Neuronal stem cell (in vitro differentiated cells): ENCODE measurements at regions not wholly inside any gene's neighbourhood (a gene's known extent, or its start where the extent isn't known, plus 50 kb on each side); places are given as distances from the start of the nearest gene placed in this dataset.

Source experiments
- DNase-seq: peaks from one replicate; pipeline ENCODE4 v3.0.0-alpha.2; 2013; ENCODE audit warnings: low spot score
- H2AFZ ChIP-seq: one replicate; pipeline ENCODE4 v1.6.1; 2013; ENCODE audit warnings: mild to moderate bottlenecking, low read length, inconsistent platforms
- H2AK5ac ChIP-seq: 2 replicates; pipeline ENCODE4 v1.6.1; 2013; ENCODE audit warnings: low read depth, mild to moderate bottlenecking, inconsistent platforms, low read length, moderate library complexity, mixed read lengths
- H2BK120ac ChIP-seq: 2 replicates; pipeline ENCODE4 v1.6.1; 2013; ENCODE audit warnings: low read depth, mild to moderate bottlenecking, inconsistent platforms, low read length, moderate library complexity, mixed read lengths
- H2BK12ac ChIP-seq: one replicate; pipeline ENCODE4 v1.6.1; 2013; ENCODE audit warnings: low read length, inconsistent platforms
- H2BK15ac ChIP-seq: 2 replicates; pipeline ENCODE4 v1.6.1; 2013; ENCODE audit warnings: mild to moderate bottlenecking, low read length, inconsistent platforms, mixed read lengths
- H2BK5ac ChIP-seq: one replicate; pipeline ENCODE4 v1.6.1; 2013; ENCODE audit warnings: inconsistent platforms, mild to moderate bottlenecking, low read length, moderate library complexity
- H3K14ac ChIP-seq: one replicate; pipeline ENCODE4 v1.6.1; 2013; ENCODE audit warnings: low read length, inconsistent platforms
- H3K18ac ChIP-seq: 2 replicates; pipeline ENCODE4 v1.6.1; 2013; ENCODE audit warnings: low read length, inconsistent platforms
- H3K23ac ChIP-seq: 2 replicates; pipeline ENCODE4 v1.6.1; 2013; ENCODE audit warnings: low read depth, mild to moderate bottlenecking, mixed read lengths, low read length, inconsistent platforms; ENCODE audit not compliant: poor library complexity
- H3K27ac ChIP-seq: replicated peaks from 3 replicates; pipeline ENCODE4 v1.5.1; 2013; ENCODE audit warnings: low read length, inconsistent platforms
- H3K27me3 ChIP-seq, 3 experiments: 2 replicates each; pipeline ENCODE4 v1.6.1; 2013; ENCODE audit warnings: low read length in 3 of 3, mild to moderate bottlenecking in 2 of 3, inconsistent platforms in 1 of 3, low read depth in 1 of 3, mixed read lengths in 1 of 3, moderate library complexity in 1 of 3; ENCODE audit not compliant: control insufficient read depth in 3 of 3, insufficient read depth in 3 of 3
- H3K36me3 ChIP-seq, 2 donors: replicated peaks in 1 of 2; 2 replicates each; pipeline ENCODE4 v1.6.1; 2013; ENCODE audit warnings: low read length in 2 of 2; ENCODE audit not compliant: control insufficient read depth in 2 of 2, insufficient read depth in 2 of 2
- H3K4ac ChIP-seq: 2 replicates; pipeline ENCODE4 v1.6.1; 2013; ENCODE audit warnings: inconsistent platforms, mild to moderate bottlenecking, low read length, moderate library complexity
- H3K4me1 ChIP-seq, 2 donors: 1 replicate in 1 of 2; 2 replicates in 1 of 2; pipeline ENCODE4 v1.6.1; 2013; ENCODE audit warnings: low read length in 2 of 2, low read depth in 1 of 2; ENCODE audit not compliant: control insufficient read depth in 2 of 2, insufficient read depth in 1 of 2
- H3K4me2 ChIP-seq: one replicate; pipeline ENCODE4 v1.6.1; 2013; ENCODE audit warnings: mild to moderate bottlenecking, low read length, inconsistent platforms; ENCODE audit not compliant: insufficient read depth, poor library complexity, severe bottlenecking
- H3K4me3 ChIP-seq, 2 donors: 2 replicates each; pipeline ENCODE4 v1.5.1; 2013; ENCODE audit warnings: low read length in 2 of 2, mild to moderate bottlenecking in 2 of 2, inconsistent platforms in 1 of 2, moderate library complexity in 1 of 2
- H3K79me1 ChIP-seq: one replicate; pipeline ENCODE4 v1.6.1; 2013; ENCODE audit warnings: low read depth, mild to moderate bottlenecking, inconsistent platforms, low read length, moderate library complexity
- H3K9ac ChIP-seq: one replicate; pipeline ENCODE4 v1.6.1; 2013; ENCODE audit warnings: mild to moderate bottlenecking, low read depth, low read length, inconsistent platforms; ENCODE audit not compliant: poor library complexity
- H3K9me3 ChIP-seq, 2 donors: replicated peaks in 1 of 2; 2 replicates each; pipeline versions ENCODE3 to v1.6.1; 2013; ENCODE audit warnings: low read length in 2 of 2, mild to moderate bottlenecking in 2 of 2, inconsistent platforms in 1 of 2, low read depth in 1 of 2, mixed read lengths in 1 of 2, moderate library complexity in 1 of 2; ENCODE audit not compliant: control insufficient read depth in 2 of 2, insufficient read depth in 1 of 2
- H4K8ac ChIP-seq: one replicate; pipeline ENCODE4 v1.6.1; 2013; ENCODE audit warnings: low read depth, mild to moderate bottlenecking, inconsistent platforms, low read length, moderate library complexity
- H4K91ac ChIP-seq: one replicate; pipeline ENCODE4 v1.6.1; 2013; ENCODE audit warnings: low read length, low read depth, mild to moderate bottlenecking, inconsistent platforms; ENCODE audit not compliant: poor library complexity
- WGBS, 2 donors: extraction: QIAGEN DNeasy Blood & Tissue Kit; methylation state at CpG; one replicate each; pipeline ENCODE4 v1.1.7; 2013; ENCODE audit warnings: missing lambda C conversion rate in 2 of 2, mixed read lengths in 1 of 2; ENCODE audit not compliant: insufficient read length in 2 of 2, insufficient replicate concordance in 1 of 2; ENCODE audit errors: extremely low coverage in 2 of 2; 5-methylcytosine and 5-hydroxymethylcytosine counted together

GRCh38 chr9:105187781-105188180, 56.7 kb upstream of the SLC44A1 start:
- Histone ChIP-seq H3K36me3 (no peaks in the 10 kb centered on the region), H3K27me3 (no peaks in the 10 kb centered on the region), H2AFZ (no peak overlapping the region), H3K14ac (no peak overlapping the region), H3K23ac (no peak overlapping the region), H3K4me2 (no peak overlapping the region), H2AK5ac (no peak overlapping the region), H2BK120ac (no peak overlapping the region), H3K18ac (no peak overlapping the region), H3K9ac (no peak overlapping the region), H3K4me1 (no peaks in the 10 kb centered on the region), H2BK5ac (no peak overlapping the region), H3K9me3 (peaks cover 0 to 3% of the 10 kb centered on the region in 2 donors), H3K4me3 (no peak overlapping the region), H3K79me1 (no peaks in the 10 kb centered on the region), H4K8ac (no peak overlapping the region), H2BK15ac (no peak overlapping the region), H4K91ac (no peak overlapping the region), H3K27ac (no peak overlapping the region), H2BK12ac (no peak overlapping the region), H3K4ac (no peak overlapping the region)
- no peak for DNase-seq
- WGBS, 2 donors: no CpG with 5 or more reads among the region's 1 CpG

- Histone ChIP-seq H2AFZ (no peak overlapping the region), H3K18ac (no peak overlapping the region), H3K79me1 (no peaks in the 10 kb centered on the region), H3K4me2 (no peak overlapping the region), H2BK12ac (no peak overlapping the region), H3K9ac (no peak overlapping the region), H2AK5ac (no peak overlapping the region), H3K14ac (no peak overlapping the region), H3K36me3 (no peaks in the 10 kb centered on the region), H2BK15ac (no peak overlapping the region), H3K4me1 (no peaks in the 10 kb centered on the region), H2BK120ac (no peak overlapping the region), H3K9me3 (peaks cover 0 to 3% of the 10 kb centered on the region in 2 donors), H4K91ac (no peak overlapping the region), H4K8ac (no peak overlapping the region), H3K4ac (no peak overlapping the region), H2BK5ac (no peak overlapping the region), H3K27me3 (no peaks in the 10 kb centered on the region), H3K23ac (no peak overlapping the region), H3K27ac (no peak overlapping the region), H3K4me3 (no peak overlapping the region)
- no peak for DNase-seq
- WGBS, 2 donors: no CpG with 5 or more reads among the region's 1 CpG
Measured at GRCh38 chr9:105188746-105189145, 55.7 kb upstream of the SLC44A1 start.

- Histone ChIP-seq H3K9me3 (no peaks in the 10 kb centered on the region), H4K91ac (no peak overlapping the region), H3K36me3 (no peaks in the 10 kb centered on the region), H3K4ac (no peak overlapping the region), H3K4me1 (no peaks in the 10 kb centered on the region), H3K4me2 (no peak overlapping the region), H2BK120ac (no peak overlapping the region), H4K8ac (no peak overlapping the region), H3K27me3 (no peaks in the 10 kb centered on the region), H3K9ac (no peak overlapping the region), H3K4me3 (no peak overlapping the region), H2BK12ac (no peak overlapping the region), H2AK5ac (no peak overlapping the region), H2AFZ (no peak overlapping the region), H2BK15ac (no peak overlapping the region), H3K23ac (no peak overlapping the region), H2BK5ac (no peak overlapping the region), H3K79me1 (no peaks in the 10 kb centered on the region), H3K27ac (no peak overlapping the region), H3K18ac (no peak overlapping the region), H3K14ac (no peak overlapping the region)
- WGBS, 2 donors: no CpG with 5 or more reads among the region's 10 CpGs
- no peak for DNase-seq
Measured at GRCh38 chr9:105191508-105192121, 52.8 kb upstream of the SLC44A1 start.

- no peak for DNase-seq
- H4K91ac ChIP-seq: no peak overlapping the region
- H3K79me1 ChIP-seq: no peaks in the 10 kb centered on the region
- no peak overlapping the region for H2AK5ac ChIP-seq
- H3K9ac ChIP-seq: no peak overlapping the region
- H3K23ac ChIP-seq: no peak overlapping the region
- H2BK120ac ChIP-seq: no peak overlapping the region
- H3K4ac ChIP-seq: no peak overlapping the region
- no peaks in the 10 kb centered on the region for H3K36me3 ChIP-seq
- WGBS, 2 donors: no CpG with 5 or more reads among the region's 3 CpGs
- no peak overlapping the region for H4K8ac ChIP-seq
- no peaks in the 10 kb centered on the region for H3K9me3 ChIP-seq
- H2BK15ac ChIP-seq: no peak overlapping the region
- no peaks in the 10 kb centered on the region for H3K4me1 ChIP-seq
- H3K27me3 ChIP-seq: peaks cover 0 to under 1% (median 0%) of the 10 kb centered on the region in 3 experiments
- H2BK5ac ChIP-seq: no peak overlapping the region
- no peak overlapping the region for H3K27ac ChIP-seq
- no peak overlapping the region for H3K18ac ChIP-seq
- H2BK12ac ChIP-seq: no peak overlapping the region
- no peak overlapping the region for H3K4me2 ChIP-seq
- no peak overlapping the region for H3K4me3 ChIP-seq
- no peak overlapping the region for H3K14ac ChIP-seq
- no peak overlapping the region for H2AFZ ChIP-seq
Measured at GRCh38 chr9:105193560-105193959, 50.9 kb upstream of the SLC44A1 start.
